PFSK-1 (cell line): ENCODE measurements at regions not wholly inside any gene's neighbourhood (a gene's known extent, or its start where the extent isn't known, plus 50 kb on each side); places are given as distances from the start of the nearest gene placed in this dataset.

ENCODE experiments used
- FOXP2 ChIP-seq: optimal IDR thresholded peaks from 2 replicates; pipeline ENCODE3; 2011; ENCODE audit warnings: borderline replicate concordance, control low read depth, inconsistent platforms; ENCODE audit not compliant: insufficient read depth; ENCODE audit errors: extremely low read length, extremely low read depth
- POLR2AphosphoS5 ChIP-seq: IDR thresholded peaks from 2 replicates; pipeline ENCODE4 v1.6.1; 2012; ENCODE audit warnings: low read depth, mild to moderate bottlenecking, control low read depth, low read length, moderate library complexity
- REST ChIP-seq, 2 experiments: IDR thresholded peaks; 2 replicates each; pipeline versions ENCODE4 v1.6.1 to v1.8.0; 2011 to 2012; ENCODE audit warnings: low read depth in 2 of 2, low read length in 2 of 2, control low read depth in 1 of 2, inconsistent platforms in 1 of 2, mild to moderate bottlenecking in 1 of 2, moderate library complexity in 1 of 2; ENCODE audit not compliant: insufficient read depth in 1 of 2
- SIN3A ChIP-seq: IDR thresholded peaks from 2 replicates; pipeline ENCODE4 v1.6.1; 2012; ENCODE audit warnings: mild to moderate bottlenecking, low read length, moderate library complexity, borderline replicate concordance; ENCODE audit not compliant: insufficient read depth
- TAF1 ChIP-seq: IDR thresholded peaks from 2 replicates; pipeline ENCODE4 v1.6.1; 2012; ENCODE audit warnings: low read length, control low read depth, borderline replicate concordance; ENCODE audit not compliant: insufficient read depth

- TF ChIP-seq REST (IDR thresholded peaks at IDR 0.05; ENCODE audit: insufficient read depth in 1 of 2, low read depth in 2 of 2, low read length in 2 of 2) = no peak
- TF ChIP-seq FOXP2 = no peak
- no peak for TF ChIP-seq POLR2AphosphoS5
- TF ChIP-seq SIN3A = no peak
- no peak for TF ChIP-seq TAF1
These were observed 1676.4 kb downstream of the PCDH7 start for GRCh38 chr4:32396507-32397070.

- TF ChIP-seq FOXP2 (no peak), REST (IDR thresholded peaks at IDR 0.05; ENCODE audit: insufficient read depth in 1 of 2, low read depth in 2 of 2, low read length in 2 of 2) (no peak), TAF1 (no peak), POLR2AphosphoS5 (no peak), SIN3A (no peak)
These were observed 1680.7 kb downstream of the PCDH7 start for GRCh38 chr4:32400870-32401269.

- no peak for TF ChIP-seq FOXP2
- no peak for TF ChIP-seq REST (IDR thresholded peaks at IDR 0.05; ENCODE audit: insufficient read depth in 1 of 2, low read depth in 2 of 2, low read length in 2 of 2)
- no peak for TF ChIP-seq TAF1
- no peak for TF ChIP-seq SIN3A
- TF ChIP-seq POLR2AphosphoS5 = no peak
These were observed 1697.0 kb downstream of the PCDH7 start for GRCh38 chr4:32417113-32417704.

GRCh38 chr4:32423267-32423666 is 1703.1 kb downstream of the PCDH7 start:
- no peak for TF ChIP-seq TAF1

- TF ChIP-seq SIN3A (no peak), POLR2AphosphoS5 (no peak), REST (IDR thresholded peaks at IDR 0.05; ENCODE audit: insufficient read depth in 1 of 2, low read depth in 2 of 2, low read length in 2 of 2) (no peak), FOXP2 (no peak)
These were observed 1705.1 kb downstream of the PCDH7 start for GRCh38 chr4:32425243-32425642.
